ENCODE measurements at regions not wholly inside any gene's neighbourhood (a gene's known extent, or its start where the extent isn't known, plus 50 kb on each side); places are given as distances from the start of the nearest gene placed in this dataset.

GRCh38 chr18:51390702-51391101 is 193.2 kb upstream of the MEX3C start:
- no peak for DNase-seq (ENCODE audit: low read depth, low spot score)
- in situ Hi-C loops (cut with HindIII; ENCODE audit: low sequenced_read_pairs) = no loop called here
- H3K4me3 ChIP-seq (ENCODE audit: low read depth, low read length) = no peak overlapping the region
- no peak for TF ChIP-seq CTCF (IDR thresholded peaks at IDR 0.05; ENCODE audit: low read depth, low read length)

GRCh38 chr18:51391215-51391614 is 193.7 kb upstream of the MEX3C start:
- no peak for DNase-seq (ENCODE audit: low read depth, low spot score)
- no peak for TF ChIP-seq CTCF (IDR thresholded peaks at IDR 0.05; ENCODE audit: low read depth, low read length)
- H3K4me3 ChIP-seq (ENCODE audit: low read depth, low read length) = no peak overlapping the region
- in situ Hi-C loops (cut with HindIII; ENCODE audit: low sequenced_read_pairs) = no loop called here

- no peak for TF ChIP-seq CTCF (IDR thresholded peaks at IDR 0.05; ENCODE audit: low read depth, low read length)
- no peak overlapping the region for H3K4me3 ChIP-seq (ENCODE audit: low read depth, low read length)
- in situ Hi-C loops (cut with HindIII; ENCODE audit: low sequenced_read_pairs) = no loop called here
- no peak for DNase-seq (ENCODE audit: low read depth, low spot score)
These were observed 194.2 kb upstream of the MEX3C start for GRCh38 chr18:51391731-51392130.

GRCh38 chr18:51397347-51397962 is 200.0 kb upstream of the MEX3C start:
- no peak for TF ChIP-seq CTCF (IDR thresholded peaks at IDR 0.05; ENCODE audit: low read depth, low read length)
- no peak for DNase-seq (ENCODE audit: low read depth, low spot score)
- in situ Hi-C loops (cut with HindIII; ENCODE audit: low sequenced_read_pairs) = no loop called here

GRCh38 chr18:51398104-51398503 is 200.6 kb upstream of the MEX3C start:
- no peak overlapping the region for H3K4me3 ChIP-seq (ENCODE audit: low read depth, low read length)
- DNase-seq (ENCODE audit: low read depth, low spot score) = no peak
- no peak for TF ChIP-seq CTCF (IDR thresholded peaks at IDR 0.05; ENCODE audit: low read depth, low read length)
- in situ Hi-C loops (cut with HindIII; ENCODE audit: low sequenced_read_pairs) = no loop called here

More at GRCh38 chr18:51397347-51397962, 200.0 kb upstream of the MEX3C start:
- H3K4me3 ChIP-seq (ENCODE audit: low read depth, low read length) = no peak overlapping the region

GRCh38 chr18:51399491-51400122 is 202.1 kb upstream of the MEX3C start:
- in situ Hi-C loops (cut with HindIII; ENCODE audit: low sequenced_read_pairs) = no loop called here
- no peak overlapping the region for H3K4me3 ChIP-seq (ENCODE audit: low read depth, low read length)
- DNase-seq (ENCODE audit: low read depth, low spot score) = no peak
- TF ChIP-seq CTCF (IDR thresholded peaks at IDR 0.05; ENCODE audit: low read depth, low read length) = no peak
